ENCODE measurements at regions not wholly inside any gene's neighbourhood (a gene's known extent, or its start where the extent isn't known, plus 50 kb on each side); places are given as distances from the start of the nearest gene placed in this dataset.

- no peaks in the 10 kb centered on the region for H3K27me3 ChIP-seq (ENCODE audit: insufficient read depth, low read length)
- no peaks in the 10 kb centered on the region for H3K4me1 ChIP-seq (ENCODE audit: control insufficient read depth in 1 of 2, insufficient read depth in 2 of 2, low read length in 2 of 2)
- H3K79me2 ChIP-seq (ENCODE audit: insufficient read depth, low read length), result no peaks in the 10 kb centered on the region
- no peaks in the 10 kb centered on the region for H3K36me3 ChIP-seq (ENCODE audit: control insufficient read depth in 1 of 2, insufficient read depth in 2 of 2, low read length in 2 of 2)
- TF ChIP-seq CTCF (IDR thresholded peaks at IDR 0.05 in 2 of 3, conservative IDR thresholded peaks at IDR 0.05 in 1 of 3; ENCODE audit: borderline replicate concordance in 1 of 3, insufficient read depth in 1 of 3, low read depth in 2 of 3, low read length in 2 of 3) (no peak), ATF3 (IDR thresholded peaks at IDR 0.05) (no peak), SP1 (IDR thresholded peaks at IDR 0.05; ENCODE audit: low read depth) (no peak), POLR2A (IDR thresholded peaks at IDR 0.05; ENCODE audit: borderline replicate concordance, extremely low read depth, insufficient read depth, insufficient read length) (no peak), SRF (IDR thresholded peaks at IDR 0.05; ENCODE audit: low read depth) (no peak), ZNF274 (IDR thresholded peaks at IDR 0.05; ENCODE audit: low read depth, low read length) (no peak), CBX3 (IDR thresholded peaks at IDR 0.05; ENCODE audit: low read depth) (no peak), JUND (IDR thresholded peaks at IDR 0.05) (no peak)
- no peak overlapping the region for H3K4me2 ChIP-seq (ENCODE audit: low read length)
- ChIA-PET RAD21 (ENCODE audit: low non-redundant PET in 1 of 2, low total read pairs in 2 of 2, uncharacterized antibody in 2 of 2, unreplicated experiment in 2 of 2) (no interaction called here), CTCF (no interaction called here), POLR2A (no interaction called here)
- H3K9me2 ChIP-seq (ENCODE audit: insufficient read depth), result no peaks in the 10 kb centered on the region
- no peak for DNase-seq (ENCODE audit: low read depth, low spot score)
- BruUV-seq (replicated peaks), result no TSS peak
- no peaks in the 10 kb centered on the region for H3K9me3 ChIP-seq (ENCODE audit: control insufficient read depth in 1 of 2, insufficient read depth in 1 of 2, low read depth in 1 of 2, low read length in 2 of 2)
- no peaks in the 10 kb centered on the region for H4K20me1 ChIP-seq (ENCODE audit: insufficient read depth)
- H3K4me3 ChIP-seq (replicated peaks in 1 of 2; ENCODE audit: low read depth in 1 of 2, low read length in 2 of 2), result no peak overlapping the region
- no peak overlapping the region for H3K9ac ChIP-seq (ENCODE audit: low read length)
- intact Hi-C loops (cut with micrococcal nuclease), result no loop called here
- H3K27ac ChIP-seq (ENCODE audit: low read depth, low read length), result no peak overlapping the region
- ATAC-seq, result no peak
- no peak overlapping the region for H2AFZ ChIP-seq (ENCODE audit: low read depth, low read length, poor library complexity, severe bottlenecking)
These were observed 395.9 kb downstream of the MATN1 start for GRCh38 chr1:30327370-30328099.

- Histone ChIP-seq H3K4me2 (ENCODE audit: low read length) (no peak overlapping the region), H3K4me1 (ENCODE audit: control insufficient read depth in 1 of 2, insufficient read depth in 2 of 2, low read length in 2 of 2) (no peaks in the 10 kb centered on the region), H3K36me3 (ENCODE audit: control insufficient read depth in 1 of 2, insufficient read depth in 2 of 2, low read length in 2 of 2) (no peaks in the 10 kb centered on the region), H3K9me3 (ENCODE audit: control insufficient read depth in 1 of 2, insufficient read depth in 1 of 2, low read depth in 1 of 2, low read length in 2 of 2) (no peaks in the 10 kb centered on the region), H3K4me3 (replicated peaks in 1 of 2; ENCODE audit: low read depth in 1 of 2, low read length in 2 of 2) (no peak overlapping the region), H2AFZ (ENCODE audit: low read depth, low read length, poor library complexity, severe bottlenecking) (no peak overlapping the region), H3K27ac (ENCODE audit: low read depth, low read length) (no peak overlapping the region), H3K27me3 (ENCODE audit: insufficient read depth, low read length) (no peaks in the 10 kb centered on the region), H4K20me1 (ENCODE audit: insufficient read depth) (no peaks in the 10 kb centered on the region), H3K79me2 (ENCODE audit: insufficient read depth, low read length) (no peaks in the 10 kb centered on the region), H3K9ac (ENCODE audit: low read length) (no peak overlapping the region), H3K9me2 (ENCODE audit: insufficient read depth) (no peaks in the 10 kb centered on the region)
- intact Hi-C loops (cut with micrococcal nuclease), result no loop called here
- ChIA-PET RAD21 (ENCODE audit: low non-redundant PET in 1 of 2, low total read pairs in 2 of 2, uncharacterized antibody in 2 of 2, unreplicated experiment in 2 of 2) (no interaction called here), POLR2A (no interaction called here), CTCF (no interaction called here)
- no peak for DNase-seq (ENCODE audit: low read depth, low spot score)
- no TSS peak for BruUV-seq (replicated peaks)
- no peak for ATAC-seq
- TF ChIP-seq MAX (IDR thresholded peaks at IDR 0.05), result no peak
- no peak for TF ChIP-seq CTCF (IDR thresholded peaks at IDR 0.05 in 2 of 3, conservative IDR thresholded peaks at IDR 0.05 in 1 of 3; ENCODE audit: borderline replicate concordance in 1 of 3, insufficient read depth in 1 of 3, low read depth in 2 of 3, low read length in 2 of 3)
- no peak for TF ChIP-seq REST (IDR thresholded peaks at IDR 0.05; ENCODE audit: low read depth)
- no peak for TF ChIP-seq FOSL1 (IDR thresholded peaks at IDR 0.05; ENCODE audit: low read depth)
- TF ChIP-seq ELF1 (IDR thresholded peaks at IDR 0.05; ENCODE audit: borderline replicate concordance, low read depth), result no peak
These were observed 397.4 kb downstream of the MATN1 start for GRCh38 chr1:30325999-30326398.

All from HCT116 (cell line).